ENCODE measurements at regions not wholly inside any gene's neighbourhood (a gene's known extent, or its start where the extent isn't known, plus 50 kb on each side); places are given as distances from the start of the nearest gene placed in this dataset.

DNA sequence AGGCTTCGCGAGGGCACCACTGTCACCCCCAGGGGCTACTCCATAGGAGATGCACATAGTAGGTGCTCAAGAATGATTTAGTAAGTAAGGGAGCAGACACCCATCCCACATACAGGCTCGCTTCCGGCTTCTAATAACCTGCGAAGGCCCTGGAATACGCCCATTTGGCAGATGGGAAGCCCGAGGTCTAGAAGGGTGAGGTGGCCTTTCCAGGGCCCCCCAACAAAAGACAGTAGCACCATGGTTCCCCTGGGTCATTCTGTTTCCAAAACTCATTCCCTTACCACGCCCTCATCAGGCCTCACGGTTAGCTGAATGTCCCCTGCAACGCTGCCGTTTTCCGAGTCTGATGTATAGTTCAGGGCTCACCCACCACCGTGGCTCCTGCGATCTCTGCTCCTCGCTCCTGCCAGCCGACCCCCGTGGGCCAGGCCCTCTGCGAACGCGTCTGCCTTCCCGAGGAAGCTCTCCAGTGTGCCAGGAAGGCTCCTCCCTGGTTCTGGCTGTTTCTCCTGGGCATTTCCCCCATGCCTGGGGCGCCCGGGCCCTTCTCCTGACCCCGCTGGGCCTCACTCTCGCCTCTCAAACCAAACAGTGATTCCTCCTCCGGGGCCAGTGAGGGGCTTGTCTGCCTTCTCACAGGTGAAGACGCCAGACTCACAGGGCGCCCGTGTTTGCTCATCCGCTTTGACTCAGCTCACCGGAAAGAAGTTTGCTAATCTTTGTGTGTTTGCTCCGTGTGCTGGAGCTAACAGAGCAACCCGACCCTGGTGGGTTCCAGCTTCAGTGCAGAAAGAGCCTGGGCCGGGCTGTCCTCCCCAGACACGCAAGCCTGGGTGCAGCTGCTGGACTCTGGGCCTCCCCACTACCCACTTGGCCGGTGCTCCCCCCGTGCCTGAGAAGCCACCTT is 86.6 kb downstream of the RTL6 start:
- Histone ChIP-seq H3K4me3 (replicated peaks in 1 of 3) (no peak overlapping the region), H3K36me3 (no peaks in the 10 kb centered on the region), H3K9me3 (no peaks in the 10 kb centered on the region), H3K27ac (no peak overlapping the region), H3K27me3 (no peaks in the 10 kb centered on the region), H3K4me1 (no peaks in the 10 kb centered on the region)
- 68 to 79% methylated on average over 22 to 36 of the region's 37 CpGs for WGBS, 2 donors
- TF ChIP-seq POLR2A (IDR thresholded peaks at IDR 0.05): no peak
- TF ChIP-seq, protein P1, sequence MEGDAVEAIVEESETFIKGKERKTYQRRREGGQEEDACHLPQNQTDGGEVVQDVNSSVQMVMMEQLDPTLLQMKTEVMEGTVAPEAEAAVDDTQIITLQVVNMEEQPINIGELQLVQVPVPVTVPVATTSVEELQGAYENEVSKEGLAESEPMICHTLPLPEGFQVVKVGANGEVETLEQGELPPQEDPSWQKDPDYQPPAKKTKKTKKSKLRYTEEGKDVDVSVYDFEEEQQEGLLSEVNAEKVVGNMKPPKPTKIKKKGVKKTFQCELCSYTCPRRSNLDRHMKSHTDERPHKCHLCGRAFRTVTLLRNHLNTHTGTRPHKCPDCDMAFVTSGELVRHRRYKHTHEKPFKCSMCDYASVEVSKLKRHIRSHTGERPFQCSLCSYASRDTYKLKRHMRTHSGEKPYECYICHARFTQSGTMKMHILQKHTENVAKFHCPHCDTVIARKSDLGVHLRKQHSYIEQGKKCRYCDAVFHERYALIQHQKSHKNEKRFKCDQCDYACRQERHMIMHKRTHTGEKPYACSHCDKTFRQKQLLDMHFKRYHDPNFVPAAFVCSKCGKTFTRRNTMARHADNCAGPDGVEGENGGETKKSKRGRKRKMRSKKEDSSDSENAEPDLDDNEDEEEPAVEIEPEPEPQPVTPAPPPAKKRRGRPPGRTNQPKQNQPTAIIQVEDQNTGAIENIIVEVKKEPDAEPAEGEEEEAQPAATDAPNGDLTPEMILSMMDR (IDR thresholded peaks at IDR 0.05): no peak
- intact Hi-C loops (cut with DNase I): no loop called here
- no peak for DNase-seq

DNA sequence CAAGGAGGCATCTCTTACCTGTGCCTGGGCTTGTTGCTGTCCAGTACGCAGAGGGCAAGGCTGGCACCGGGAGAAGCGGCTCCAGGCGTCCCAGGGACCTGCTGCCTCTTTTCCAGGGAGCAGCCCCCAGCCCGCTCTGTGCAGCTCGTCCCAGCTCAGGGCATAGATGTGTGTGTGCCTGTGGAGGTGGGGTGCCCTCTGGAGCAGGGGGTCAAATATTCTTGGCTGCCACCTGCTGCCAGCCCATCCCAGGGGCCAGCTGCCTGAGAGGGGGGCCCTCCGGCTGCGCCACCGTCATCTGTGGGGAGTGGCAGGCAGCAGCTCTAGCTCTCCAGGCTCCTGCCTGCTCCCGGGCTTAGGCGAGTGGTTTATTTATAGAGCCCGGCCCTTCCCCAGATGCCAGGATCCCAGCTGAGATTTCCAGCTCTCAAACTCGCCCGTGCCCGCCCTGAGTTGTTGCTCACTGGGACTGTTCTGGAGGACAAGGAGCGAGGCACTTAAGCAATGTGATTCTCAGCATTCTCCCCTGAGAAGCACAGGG is 87.5 kb downstream of the RTL6 start:
- Histone ChIP-seq H3K4me3 (replicated peaks in 1 of 3) (no peak overlapping the region), H3K4me1 (no peaks in the 10 kb centered on the region), H3K27me3 (no peaks in the 10 kb centered on the region), H3K9me3 (no peaks in the 10 kb centered on the region), H3K27ac (no peak overlapping the region), H3K36me3 (no peaks in the 10 kb centered on the region)
- no peak for DNase-seq
- TF ChIP-seq, protein P1 (IDR thresholded peaks at IDR 0.05): no peak
- intact Hi-C loops (cut with DNase I): no loop called here
- 60 to 68% methylated on average over 4 to 9 of the region's 16 CpGs for WGBS, 2 donors

DNA sequence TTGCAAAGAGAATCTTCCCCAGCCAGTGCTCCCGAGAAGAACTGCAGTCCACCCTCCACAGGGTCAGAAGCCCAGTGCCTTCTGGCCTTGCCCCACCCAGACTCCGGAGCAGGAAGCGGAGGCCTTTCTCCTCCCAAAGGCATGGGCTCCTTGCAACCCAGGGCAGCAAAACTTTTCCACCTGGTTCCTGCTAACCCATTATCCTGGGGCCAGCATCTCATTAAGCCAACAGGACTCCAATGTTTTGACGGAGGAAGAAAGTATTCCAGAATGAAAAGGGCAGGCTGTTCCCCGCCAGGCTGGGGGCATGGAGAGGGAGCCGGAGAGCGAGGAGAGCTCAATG is 88.1 kb downstream of the RTL6 start:
- 80 to 84% methylated on average over 6 to 7 of the region's 7 CpGs for WGBS, 2 donors
- TF ChIP-seq, protein P1 (IDR thresholded peaks at IDR 0.05): no peak
- no peak for TF ChIP-seq POLR2A (IDR thresholded peaks at IDR 0.05)
- no peaks in the 10 kb centered on the region for H3K4me1 ChIP-seq
- H3K4me3 ChIP-seq (replicated peaks in 1 of 3): no peak overlapping the region
- no peaks in the 10 kb centered on the region for H3K9me3 ChIP-seq
- no peaks in the 10 kb centered on the region for H3K27me3 ChIP-seq
- intact Hi-C loops (cut with DNase I): no loop called here
- no peak for DNase-seq
- H3K36me3 ChIP-seq: no peaks in the 10 kb centered on the region
- no peak overlapping the region for H3K27ac ChIP-seq

DNA sequence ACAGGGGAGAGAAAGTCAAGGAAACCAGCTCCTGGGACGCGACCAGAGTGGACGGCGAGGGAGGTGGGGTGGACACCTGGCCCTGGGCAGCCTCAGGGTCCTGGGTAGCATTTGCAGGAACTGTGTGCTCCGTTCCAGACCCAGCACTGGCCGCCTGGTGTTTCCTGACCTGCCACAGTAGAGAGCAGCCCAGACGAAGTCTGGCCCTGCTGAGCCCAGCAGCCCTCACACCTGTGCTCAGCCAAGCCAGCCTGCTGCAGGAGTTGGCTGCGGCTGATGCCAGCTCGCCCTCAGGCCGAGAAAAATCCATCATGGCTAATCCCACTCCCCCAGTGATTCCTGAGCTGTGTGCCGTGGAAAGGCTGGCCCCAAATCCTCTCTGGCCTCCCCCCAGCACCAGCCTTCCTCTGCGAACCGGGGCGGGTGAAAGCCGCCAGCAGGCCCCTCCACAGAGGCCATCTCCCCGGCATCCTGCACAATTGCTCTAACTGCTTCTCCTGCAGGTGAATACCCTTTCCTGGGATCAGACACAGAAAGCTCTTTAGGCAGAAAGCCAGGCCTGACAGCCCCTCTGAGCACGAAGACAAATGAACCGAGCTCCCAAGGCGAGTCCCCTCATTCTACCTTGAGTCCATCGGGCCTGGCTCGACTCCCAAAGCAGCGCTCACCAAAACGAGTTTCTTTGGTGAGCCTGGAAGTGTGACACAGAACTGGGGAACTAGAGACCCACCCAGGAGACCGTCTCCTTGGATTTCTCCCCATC is 88.6 kb downstream of the RTL6 start:
- H3K4me3 ChIP-seq (replicated peaks in 1 of 3): no peak overlapping the region
- intact Hi-C loops (cut with DNase I): no loop called here
- no peak for DNase-seq
- H3K9me3 ChIP-seq: no peaks in the 10 kb centered on the region
- no peaks in the 10 kb centered on the region for H3K27me3 ChIP-seq
- H3K27ac ChIP-seq: no peak overlapping the region
- no peaks in the 10 kb centered on the region for H3K36me3 ChIP-seq
- 79% methylated on average over 18 to 20 of the region's 24 CpGs for WGBS, 2 donors
- H3K4me1 ChIP-seq: no peaks in the 10 kb centered on the region
- no peak for TF ChIP-seq POLR2A (IDR thresholded peaks at IDR 0.05)
- TF ChIP-seq, protein P1 (IDR thresholded peaks at IDR 0.05): no peak

DNA sequence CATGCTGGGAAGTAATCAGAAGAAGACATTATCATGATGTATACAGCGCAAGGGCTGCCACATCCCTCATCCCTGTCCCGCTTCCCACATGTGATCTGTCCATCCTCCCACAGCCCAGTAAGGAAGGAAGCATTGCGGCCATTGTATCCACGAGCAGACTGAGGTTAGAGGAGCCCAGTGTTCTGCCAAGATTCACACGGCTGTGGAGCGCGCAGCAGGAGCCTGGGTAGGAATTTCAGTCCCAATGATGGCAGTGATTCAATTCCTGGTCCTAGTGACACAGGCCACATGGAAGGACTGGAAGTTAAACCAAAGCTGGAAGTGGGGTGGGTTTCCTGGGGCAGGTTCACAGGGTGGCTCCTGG is 89.2 kb downstream of the RTL6 start:
- TF ChIP-seq, protein P1 (IDR thresholded peaks at IDR 0.05): no peak
- TF ChIP-seq POLR2A (IDR thresholded peaks at IDR 0.05): no peak
- H3K27ac ChIP-seq: no peak overlapping the region
- no peak for DNase-seq
- no peaks in the 10 kb centered on the region for H3K9me3 ChIP-seq
- H3K4me1 ChIP-seq: no peaks in the 10 kb centered on the region
- WGBS, 2 donors: 82 to 91% methylated on average over 6 to 7 of the region's 7 CpGs
- H3K36me3 ChIP-seq: no peaks in the 10 kb centered on the region
- no peaks in the 10 kb centered on the region for H3K27me3 ChIP-seq
- intact Hi-C loops (cut with DNase I): no loop called here
- H3K4me3 ChIP-seq (replicated peaks in 1 of 3): no peak overlapping the region
